Stimulated activated CD8-positive, alpha-beta memory T cell treated with anti-CD3 and anti-CD28 coated beads, Interleukin-4, amount 100 ng/mL, for 48 hours (primary cell): ENCODE measurements at regions not wholly inside any gene's neighbourhood (a gene's known extent, or its start where the extent isn't known, plus 50 kb on each side); places are given as distances from the start of the nearest gene placed in this dataset.
"Not testable (repeated sequence)": the region's sequence is repeated elsewhere in the genome, so short reads cannot be mapped to it uniquely, and the experiment has no call there.

ENCODE experiments used
- DNase-seq: peaks from one replicate; pipeline ENCODE4 v3.0.0-alpha.2; 2020

DNA sequence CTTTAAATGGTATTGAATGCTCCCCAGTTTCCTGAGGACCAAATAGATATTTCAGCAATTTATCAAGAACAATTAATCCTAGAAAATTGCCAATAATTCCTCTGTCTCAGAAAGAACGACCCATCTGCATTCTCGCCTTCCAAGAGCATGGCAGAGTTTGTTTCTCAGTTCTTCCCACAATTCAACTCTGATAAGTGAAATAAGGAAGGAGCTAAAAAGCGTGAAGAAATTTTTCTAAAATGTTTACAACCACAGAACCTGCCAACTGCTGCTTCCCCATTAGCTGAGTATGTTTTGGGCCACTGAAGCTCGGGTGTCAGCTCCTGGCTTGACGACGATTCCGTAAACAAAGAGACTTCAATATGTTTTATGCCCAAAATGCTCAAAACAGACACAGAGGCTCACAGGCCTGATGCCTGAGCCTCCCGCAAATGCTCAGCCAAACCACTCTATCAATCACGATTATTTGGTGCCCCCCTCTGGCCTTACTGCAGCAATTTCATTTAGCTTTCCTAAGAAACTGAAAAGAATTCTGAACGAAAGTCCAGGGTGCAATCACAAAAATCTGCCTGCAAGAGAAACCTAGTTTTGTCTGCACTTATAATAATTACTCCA lies 259.2 kb upstream of the CCDC54 start:
- peak; percentile 25 for DNase-seq

DNA sequence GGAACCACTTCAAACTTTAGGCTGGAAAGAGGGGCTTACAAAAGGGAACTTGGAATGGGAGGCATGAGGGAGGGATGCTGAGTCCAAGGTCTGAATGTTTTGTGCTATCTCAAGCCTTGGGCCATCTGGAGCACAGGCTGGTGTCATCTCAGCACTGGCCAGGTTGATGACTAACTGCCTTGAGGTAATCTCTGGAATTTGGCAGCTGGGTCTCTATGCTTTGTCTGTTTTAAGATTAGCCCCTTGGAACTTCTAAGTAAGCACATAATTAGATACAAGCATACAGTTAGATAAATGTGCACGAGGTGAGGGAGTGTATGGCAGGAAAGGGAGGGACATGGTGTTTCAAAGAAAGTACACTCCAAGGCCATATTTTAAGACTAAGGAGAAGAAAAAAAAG lies 252.4 kb upstream of the CCDC54 start:
- no peak for DNase-seq

DNA sequence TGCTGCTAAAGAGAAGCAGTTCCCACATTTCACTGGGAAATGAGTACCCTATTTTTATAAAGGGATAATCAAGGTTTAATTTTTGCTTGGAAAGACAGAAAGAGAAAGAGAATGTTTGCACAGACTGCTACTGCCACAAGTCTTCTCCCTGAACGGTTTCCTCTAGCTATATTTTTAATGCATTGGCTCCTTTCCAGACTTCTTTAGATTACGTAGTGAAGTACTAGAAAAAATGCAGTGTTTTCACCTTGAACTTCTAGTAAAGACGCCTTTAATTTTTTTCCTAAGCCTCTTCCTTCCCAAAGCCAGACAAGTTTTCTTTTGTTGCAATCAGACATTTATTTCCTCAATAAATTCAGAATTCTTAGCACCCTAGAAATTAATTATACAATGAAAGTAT lies 248.3 kb upstream of the CCDC54 start:
- no peak for DNase-seq

DNA sequence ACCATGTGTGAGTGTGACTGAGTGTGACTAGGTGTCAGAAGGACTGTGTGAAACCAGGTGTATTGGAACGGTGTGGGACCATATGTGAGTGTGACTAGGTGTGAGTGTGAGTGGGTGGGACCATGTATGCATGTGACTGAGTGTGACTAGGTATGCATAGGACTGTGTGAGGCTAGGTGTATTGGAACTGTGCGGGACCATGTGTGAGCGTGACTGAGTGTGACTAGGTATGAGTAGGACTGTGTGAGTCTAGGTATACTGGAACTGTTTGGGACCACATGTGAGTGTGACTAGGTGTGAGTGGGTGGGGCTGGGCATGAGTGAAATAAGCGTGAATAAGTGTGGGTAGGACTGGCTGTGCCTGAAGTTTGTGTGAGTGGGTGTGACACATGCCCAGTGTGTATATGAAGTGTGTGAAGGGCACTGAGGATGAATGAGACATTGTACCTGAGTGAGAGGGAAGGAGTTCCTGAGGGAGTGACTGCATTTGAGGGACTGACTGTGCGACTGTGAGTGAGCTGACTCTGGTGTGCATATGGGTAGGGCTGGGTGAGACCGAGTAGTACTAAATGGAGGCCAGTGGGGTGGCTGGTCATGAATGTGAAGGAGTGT lies 247.0 kb upstream of the CCDC54 start:
- no peak for DNase-seq

DNA sequence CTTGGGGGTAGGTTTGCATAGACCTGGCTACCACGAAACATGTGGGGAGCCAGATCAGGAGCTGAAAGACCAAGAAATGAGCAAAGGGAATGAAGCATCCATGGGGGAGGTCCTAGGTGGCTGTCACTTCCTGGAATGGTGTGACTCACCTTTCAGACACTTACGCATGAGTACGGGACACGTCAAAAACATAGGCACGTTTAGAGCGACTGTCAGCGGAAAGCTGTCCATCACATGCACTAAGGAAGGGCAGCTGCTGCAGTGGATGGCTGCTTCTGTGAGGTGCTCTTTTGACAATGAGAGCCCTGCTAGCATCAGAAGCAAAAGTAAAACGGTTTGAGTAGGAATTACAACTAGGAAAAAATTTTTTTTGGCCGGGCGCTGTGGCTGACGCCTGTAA lies 244.6 kb upstream of the CCDC54 start:
- no peak for DNase-seq

DNA sequence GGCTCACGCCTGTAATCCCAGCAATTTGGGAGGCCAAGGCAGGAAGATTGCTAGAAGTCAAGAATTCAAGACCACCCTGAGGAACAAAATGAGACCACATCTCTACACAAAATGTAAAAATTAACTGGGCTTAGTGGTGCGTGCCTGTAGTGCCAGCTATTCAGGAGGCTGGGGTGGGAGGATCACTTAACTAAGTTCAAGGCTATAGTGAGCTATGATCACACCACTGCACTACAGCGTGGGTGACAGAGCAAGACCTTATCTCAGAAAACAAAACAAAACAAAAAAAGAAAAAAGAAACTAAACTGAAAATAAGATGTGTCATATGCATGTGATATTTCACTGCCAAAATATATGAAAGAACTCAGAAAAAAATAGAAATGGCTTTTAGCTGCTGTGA lies 243.3 kb upstream of the CCDC54 start:
- DNase-seq: no peak

DNA sequence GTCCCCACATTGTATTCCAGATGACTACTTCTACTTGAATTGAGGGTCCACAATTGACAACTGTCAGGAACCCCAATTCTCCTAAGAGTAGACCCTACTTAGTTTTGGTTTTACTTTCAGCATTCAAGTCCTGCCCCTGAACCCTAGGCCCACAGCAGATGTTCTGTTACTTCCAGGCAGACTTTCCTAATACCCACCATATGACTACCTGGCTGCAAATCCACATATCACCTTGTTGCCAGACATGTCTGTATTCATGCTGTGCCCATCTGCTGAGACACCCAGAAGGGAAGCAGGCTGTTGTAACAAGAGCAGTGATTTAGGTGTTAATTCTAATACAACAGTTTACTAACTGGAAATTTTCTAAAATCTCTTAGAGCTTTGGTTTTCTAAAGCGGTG lies 235.1 kb upstream of the CCDC54 start:
- no peak for DNase-seq

DNA sequence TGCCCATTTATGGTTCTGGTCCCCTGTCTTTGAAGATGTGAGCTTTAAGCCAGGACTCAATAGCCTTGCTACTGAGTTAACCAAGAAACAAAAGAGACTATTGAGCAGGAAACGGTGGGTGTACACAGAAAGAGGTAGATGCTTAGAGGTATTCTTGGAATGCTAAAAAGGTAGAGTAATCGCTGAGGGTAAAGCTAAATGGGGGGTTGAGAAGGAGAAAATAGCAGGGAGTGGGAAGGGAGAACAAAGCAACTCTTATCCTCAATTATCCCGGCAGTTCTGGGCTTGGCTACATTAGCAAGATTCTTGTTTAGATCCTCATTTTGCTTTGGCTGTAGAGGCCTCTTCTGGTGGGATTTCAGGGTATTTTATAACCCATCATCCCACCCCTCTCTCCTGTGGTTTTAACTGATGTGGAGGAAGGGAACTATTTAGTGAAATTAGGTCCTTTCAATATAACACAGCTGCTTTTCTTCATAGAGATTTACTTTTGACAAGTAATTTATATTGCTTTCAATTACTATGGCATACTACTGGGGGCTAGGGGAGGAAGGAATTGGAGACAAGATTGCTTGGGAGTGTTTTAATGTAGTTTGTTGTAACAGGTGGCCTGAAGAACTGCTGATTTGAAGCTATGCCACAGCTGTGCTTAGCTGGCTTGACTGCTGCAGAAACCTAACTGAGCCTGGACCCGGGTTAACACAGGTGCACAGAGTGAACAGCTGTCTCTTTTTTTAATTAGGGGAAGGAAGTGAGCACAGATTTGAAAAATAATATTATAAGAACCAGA lies 234.3 kb upstream of the CCDC54 start:
- no peak for DNase-seq

DNA sequence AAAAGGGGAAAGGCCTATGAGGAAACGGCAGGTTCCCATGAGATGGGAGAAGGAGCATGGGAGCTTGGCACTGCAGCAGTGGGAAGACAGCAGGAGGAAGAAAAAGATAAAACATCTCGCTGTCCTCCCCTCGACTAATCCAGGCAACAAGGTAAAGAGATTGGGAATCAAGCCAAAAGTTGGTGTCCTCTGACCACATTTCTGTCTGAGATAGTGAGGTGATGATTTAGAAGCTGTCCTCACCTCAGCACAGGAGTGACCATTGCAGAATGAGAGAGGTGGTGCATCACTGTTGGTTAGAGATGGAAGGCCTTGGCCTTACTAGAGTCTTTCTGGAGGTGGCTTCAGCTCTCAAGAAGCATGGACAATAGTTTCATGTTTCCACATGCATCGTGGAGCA lies 226.6 kb upstream of the CCDC54 start:
- no peak for DNase-seq

DNA sequence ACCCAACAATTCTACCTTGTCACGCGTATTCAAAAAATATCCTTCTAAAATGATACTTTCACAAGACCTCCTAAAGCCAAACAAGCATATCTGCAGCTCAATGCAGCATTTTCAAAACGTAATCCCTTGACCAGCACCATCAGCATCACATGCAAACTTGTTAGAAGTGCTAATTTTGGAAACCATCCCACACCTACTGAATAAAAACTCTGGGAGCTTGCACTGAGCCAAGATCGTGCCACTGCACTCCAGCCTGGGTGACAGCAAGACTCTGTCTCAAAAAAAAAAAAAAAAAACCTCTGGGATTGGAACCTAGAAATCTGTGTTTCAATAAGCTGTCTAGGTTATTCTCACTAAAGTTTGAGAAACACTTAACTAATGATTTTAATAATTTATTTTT lies 223.3 kb upstream of the CCDC54 start:
- DNase-seq: no peak

DNA sequence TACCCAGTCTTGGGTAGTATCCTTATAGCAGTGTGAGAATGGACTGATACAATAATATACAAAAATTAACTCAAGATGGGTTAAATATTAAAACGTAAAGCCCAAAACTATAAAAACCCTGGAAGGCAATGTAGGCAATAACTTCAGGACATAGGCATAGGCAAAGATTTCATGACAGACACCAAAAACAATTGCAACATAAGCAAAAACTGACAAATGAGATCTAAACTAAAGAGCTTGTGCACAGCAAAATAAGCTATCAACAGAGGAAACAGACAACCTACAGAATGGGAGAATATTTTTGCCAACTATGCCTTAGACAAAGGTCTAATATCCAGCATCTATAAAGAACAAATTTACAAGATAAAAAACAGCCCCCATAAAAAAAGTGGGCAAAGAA lies 204.8 kb upstream of the CCDC54 start:
- no peak for DNase-seq

DNA sequence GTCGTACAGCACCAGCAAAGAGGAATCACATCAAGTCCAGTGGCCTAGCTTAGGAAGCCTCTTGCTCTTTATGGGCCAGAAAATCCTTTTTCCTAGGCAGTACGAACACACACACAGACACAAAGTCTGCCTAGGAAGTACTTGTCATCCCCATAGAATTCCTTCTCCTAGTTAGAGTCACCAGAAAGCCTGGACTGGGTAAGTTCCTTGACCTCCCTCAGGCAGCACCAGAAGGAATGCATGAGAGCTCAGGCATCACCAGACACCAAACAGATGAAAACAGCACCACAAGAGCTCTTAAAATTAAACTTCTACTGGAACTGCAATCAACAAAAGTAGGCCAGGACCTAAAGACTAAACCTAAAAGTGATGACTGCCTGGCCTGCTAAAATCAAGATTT lies 192.9 kb upstream of the CCDC54 start:
- no peak for DNase-seq

DNA sequence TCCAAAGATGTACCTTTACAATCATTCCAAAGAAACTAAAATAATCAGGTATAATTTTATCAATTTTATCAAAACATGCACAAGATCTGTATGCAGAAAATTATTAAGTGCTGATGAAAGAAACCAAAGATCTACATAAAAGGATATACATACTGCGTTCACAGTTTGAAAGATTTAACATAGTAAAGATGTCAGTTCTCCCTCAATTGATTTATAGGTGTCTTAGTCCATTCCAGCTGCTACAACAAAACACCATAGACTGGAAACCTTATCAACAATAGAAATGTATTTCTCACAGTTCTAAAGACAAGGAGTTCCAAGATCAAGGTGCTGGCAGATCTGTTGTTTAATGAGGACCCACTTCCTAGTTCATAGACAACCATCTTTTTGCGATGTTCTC lies 189.0 kb upstream of the CCDC54 start:
- DNase-seq: no peak

DNA sequence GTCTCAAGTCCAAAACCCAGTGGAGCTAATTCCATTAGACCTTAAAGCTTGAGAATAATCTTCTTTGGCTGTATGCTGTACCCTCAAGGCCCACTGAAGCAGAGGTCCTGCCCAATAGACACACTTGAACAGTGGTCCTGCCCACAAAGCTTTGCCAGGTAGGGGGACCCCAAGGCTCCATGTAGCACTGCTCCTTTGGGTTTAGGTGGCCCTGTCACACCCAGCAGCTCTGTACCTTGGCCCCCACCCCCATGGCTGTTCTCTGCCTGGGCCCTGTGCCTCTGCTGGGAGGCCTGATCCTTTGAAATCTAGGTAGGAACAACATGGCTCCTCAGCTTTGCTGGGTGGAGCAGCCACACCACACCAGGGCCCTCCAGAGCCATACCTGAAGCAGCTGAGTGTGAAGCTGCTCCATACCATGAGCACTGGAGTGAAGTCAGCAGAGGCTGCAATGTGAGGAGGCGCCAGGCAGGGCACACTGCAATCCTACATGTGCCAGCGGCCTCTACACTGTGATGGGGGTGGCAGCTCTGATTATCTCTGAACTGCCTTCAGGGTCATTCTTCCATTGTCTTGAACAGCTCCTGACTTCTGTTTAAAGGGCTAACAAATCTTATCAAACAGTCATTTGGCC lies 188.0 kb upstream of the CCDC54 start:
- DNase-seq: no peak

DNA sequence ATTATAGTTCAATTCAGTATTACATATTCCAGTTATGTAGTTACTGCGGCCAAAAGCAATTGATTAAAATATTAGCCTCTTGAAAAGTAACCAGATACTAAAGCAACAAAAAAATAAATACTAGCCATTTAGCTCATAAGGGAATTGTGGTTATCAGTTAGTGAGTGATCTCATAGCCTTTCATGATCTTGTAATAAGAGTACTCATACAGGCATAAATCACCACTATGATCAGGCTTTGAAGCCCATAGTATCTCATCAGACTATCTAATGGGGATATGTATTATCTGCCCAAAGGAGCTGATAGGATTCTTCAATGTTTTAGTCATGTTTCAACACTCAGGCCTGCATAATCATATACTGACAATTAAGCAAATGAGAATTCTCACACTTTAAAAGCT lies 184.1 kb upstream of the CCDC54 start:
- DNase-seq: no peak

DNA sequence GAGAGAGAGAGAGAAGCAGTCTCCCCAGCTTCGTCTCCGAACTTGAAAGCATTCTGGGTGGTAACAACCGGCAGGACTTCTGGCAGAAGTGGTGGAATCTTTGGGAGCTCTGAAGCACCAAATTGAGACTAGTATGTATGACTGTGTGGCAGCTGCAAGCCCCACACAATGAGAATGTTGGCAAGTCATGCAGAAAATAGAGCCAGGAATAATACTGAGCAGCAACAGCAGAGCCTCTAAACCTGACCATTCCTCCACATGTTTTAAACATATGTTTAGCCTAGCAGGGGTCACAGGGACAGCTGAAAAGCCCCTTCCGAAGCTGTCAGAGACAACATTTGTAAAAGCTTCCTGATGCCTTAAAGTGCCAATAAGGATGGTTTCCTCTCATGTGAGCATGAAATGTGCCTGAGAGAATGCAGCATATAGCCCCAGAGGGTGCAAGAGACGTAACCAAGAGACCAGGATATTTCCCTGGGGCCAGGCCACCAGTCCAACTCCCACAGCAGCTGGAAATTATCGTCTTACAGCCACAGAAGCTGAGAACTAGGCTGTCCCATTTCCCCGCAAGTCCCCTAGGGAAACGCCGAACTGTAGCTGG lies 178.6 kb upstream of the CCDC54 start:
- DNase-seq: no peak

DNA sequence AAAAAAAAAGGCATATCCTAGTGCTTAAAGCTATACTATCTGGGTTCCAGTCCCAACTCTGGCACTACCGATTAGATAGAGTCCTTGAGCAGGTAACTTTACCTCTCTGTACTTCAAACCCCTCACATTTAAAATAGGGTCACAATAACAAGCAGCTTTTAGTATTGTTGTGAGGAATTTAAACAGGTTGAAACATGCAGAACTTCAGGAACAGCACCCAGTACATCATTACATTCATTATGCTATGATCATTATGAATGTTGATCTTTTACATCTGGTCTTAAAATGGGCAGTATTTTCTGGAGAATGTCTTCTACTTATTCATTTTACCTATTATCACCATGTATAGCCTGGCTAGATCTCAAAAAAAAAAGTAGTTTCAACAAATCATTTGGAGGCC lies 176.1 kb upstream of the CCDC54 start:
- DNase-seq: no peak

DNA sequence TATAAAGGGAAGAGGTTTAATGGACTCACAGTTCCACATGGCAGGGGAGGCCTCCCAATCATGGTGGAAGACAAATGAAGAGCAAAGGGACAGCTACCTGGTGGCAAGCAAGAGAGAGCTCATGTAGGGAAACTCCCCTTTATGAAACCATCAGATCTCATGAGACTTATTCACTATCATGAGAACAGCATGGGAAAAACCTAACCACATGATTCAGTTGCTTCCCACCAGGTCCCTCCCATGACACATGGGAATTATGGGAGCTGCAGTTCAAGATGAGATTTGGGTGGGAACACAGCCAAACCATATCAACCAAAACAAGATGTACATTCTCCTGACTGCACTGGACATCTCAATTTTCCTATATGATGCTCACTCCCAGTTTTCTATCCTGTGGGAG lies 174.4 kb upstream of the CCDC54 start:
- DNase-seq: not testable (repeated sequence)

DNA sequence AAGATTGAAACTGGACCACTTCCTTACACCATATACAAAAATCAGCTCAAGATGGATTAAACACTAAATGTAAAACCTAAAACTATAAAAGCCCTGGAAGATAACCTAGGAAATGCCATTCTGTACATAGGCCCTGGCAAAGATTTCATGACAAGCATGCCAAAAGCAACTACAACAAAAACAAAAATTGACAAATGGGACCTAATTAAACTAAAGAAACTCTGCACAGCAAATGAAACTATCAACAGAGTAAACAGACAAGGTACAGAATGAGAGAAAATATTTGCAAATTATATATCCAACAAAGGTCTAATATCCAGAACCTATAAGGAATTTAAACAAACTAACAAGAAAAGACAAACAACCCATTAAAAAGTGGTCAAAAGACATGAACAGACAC lies 173.1 kb upstream of the CCDC54 start:
- no peak for DNase-seq

DNA sequence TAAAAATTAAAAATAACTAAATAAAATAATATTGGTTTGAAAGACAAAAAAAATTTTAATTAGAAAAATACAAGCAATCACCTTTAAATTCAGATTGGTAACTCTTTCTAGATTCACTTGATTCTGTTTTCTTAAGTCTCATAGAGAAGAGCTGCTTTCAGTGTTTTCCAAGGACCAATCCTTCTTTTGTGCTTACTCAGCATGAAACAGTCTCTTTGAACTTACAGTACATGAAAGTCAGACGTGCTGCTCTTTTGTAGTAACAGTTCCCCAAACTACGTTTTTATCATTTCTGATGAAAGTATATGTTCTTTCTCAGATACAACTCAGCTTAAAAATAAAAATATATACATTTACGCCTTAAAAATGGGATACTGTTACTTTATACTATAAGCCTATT lies 171.9 kb upstream of the CCDC54 start:
- no peak for DNase-seq

DNA sequence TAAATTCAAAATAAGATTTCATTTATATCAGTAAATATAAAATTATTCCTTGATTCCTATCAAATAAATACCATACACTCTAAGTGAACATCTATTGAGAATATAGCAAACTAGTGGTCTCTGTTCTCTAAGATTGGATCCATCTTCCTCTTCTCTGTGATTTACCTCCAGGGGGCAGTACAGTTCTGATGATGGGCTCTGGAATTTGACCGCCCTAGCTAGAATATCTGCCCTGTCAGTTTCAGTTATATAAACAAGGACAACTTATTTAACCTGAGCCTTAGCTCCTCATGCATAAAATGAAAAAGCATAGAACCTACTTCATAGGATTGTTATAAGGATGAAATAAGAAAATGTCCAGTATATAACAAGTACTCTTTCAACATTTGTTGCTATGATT lies 171.1 kb upstream of the CCDC54 start:
- no peak for DNase-seq

DNA sequence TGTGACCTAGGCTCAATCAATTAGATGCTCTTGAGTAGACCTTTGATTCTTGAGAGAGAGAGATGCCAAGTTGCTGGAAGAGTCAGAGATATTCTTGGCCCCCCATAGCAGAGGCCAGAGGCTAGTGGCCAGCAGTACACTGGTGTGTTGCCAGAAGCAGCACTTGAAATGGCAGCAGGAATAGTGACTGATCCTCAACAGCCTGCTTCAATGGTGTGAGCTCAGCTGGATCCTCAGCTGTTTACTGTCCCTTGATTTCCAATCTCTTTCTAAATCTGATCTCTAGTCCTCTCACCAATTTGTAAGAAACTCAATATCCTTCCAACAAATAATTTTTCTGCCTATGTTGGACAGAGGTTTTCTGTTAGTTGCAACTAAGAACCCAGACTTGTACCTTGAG lies 170.3 kb upstream of the CCDC54 start:
- no peak for DNase-seq

DNA sequence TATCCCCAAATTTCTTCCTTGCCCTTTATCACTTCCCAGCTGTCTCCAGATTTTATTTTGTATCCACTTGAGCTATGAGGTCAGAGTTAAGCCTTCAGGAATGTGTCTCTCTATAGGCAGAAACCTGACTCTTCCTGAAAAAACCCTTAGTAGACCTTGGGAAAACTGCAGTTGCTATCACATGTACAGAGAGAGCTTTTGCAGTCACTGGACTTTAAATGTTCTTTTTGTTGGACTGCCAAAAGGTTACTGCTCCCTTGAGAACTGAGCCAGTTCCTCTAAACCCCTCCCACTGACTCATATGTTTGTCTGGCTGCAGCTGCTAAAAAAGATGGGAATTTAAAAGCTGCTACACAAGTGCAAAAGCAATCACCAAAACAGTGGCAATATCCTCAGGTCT lies 169.1 kb upstream of the CCDC54 start:
- no peak for DNase-seq

DNA sequence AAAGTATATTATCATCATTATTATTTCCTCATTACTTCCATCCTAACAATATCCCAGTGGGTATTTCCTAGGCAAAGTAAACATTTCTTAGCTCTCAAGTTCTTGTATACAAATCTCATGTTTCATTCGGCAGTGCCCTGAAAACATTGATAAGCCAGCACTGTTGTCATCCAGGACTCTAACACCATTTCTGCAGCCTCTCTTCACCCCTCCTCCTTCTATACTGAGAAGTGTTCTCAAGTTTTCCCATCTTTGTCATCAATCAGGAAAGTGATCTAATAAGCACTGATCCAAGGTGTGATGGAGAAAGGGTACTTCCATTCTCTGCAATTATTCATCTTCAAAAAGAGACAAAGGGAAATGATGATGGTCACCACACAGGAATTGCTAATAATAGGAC lies 168.4 kb upstream of the CCDC54 start:
- no peak for DNase-seq
